ENCODE measurements at regions not wholly inside any gene's neighbourhood (a gene's known extent, or its start where the extent isn't known, plus 50 kb on each side); places are given as distances from the start of the nearest gene placed in this dataset.

- TF ChIP-seq CTCF (IDR thresholded peaks at IDR 0.05) (no peak), POLR2A (IDR thresholded peaks at IDR 0.05) (no peak)
- Histone ChIP-seq H3K4me1 (no peaks in the 10 kb centered on the region), H3K36me3 (replicated peaks in 1 of 2; ENCODE audit: insufficient read depth in 1 of 2, low read depth in 2 of 2) (no peaks in the 10 kb centered on the region), H3K4me3 (no peak overlapping the region), H3K9me3 (peaks cover 0 to 65% (median 0%) of the 10 kb centered on the region in 3 donors), H3K27ac (no peak overlapping the region), H3K27me3 (no peaks in the 10 kb centered on the region)
- WGBS, 2 donors: 60 to 62% methylated on average over 9 to 12 of the region's 12 CpGs
- intact Hi-C loops (cut with DNase I): no loop called here
- ATAC-seq: no peak
- no peak for DNase-seq
Observed at GRCh38 chr12:34400411-34400881, 378.1 kb downstream of the ALG10 start.

- Histone ChIP-seq H3K4me1 (no peaks in the 10 kb centered on the region), H3K27me3 (no peaks in the 10 kb centered on the region), H3K9me3 (peaks cover 0 to 72% (median 0%) of the 10 kb centered on the region in 3 donors), H3K36me3 (replicated peaks in 1 of 2; ENCODE audit: insufficient read depth in 1 of 2, low read depth in 2 of 2) (no peaks in the 10 kb centered on the region), H3K4me3 (no peak overlapping the region), H3K27ac (no peak overlapping the region)
- no peak for ATAC-seq
- 53 to 58% methylated on average over 22 to 25 of the region's 25 CpGs for WGBS, 2 donors
- intact Hi-C loops (cut with DNase I): no loop called here
- TF ChIP-seq CTCF (IDR thresholded peaks at IDR 0.05) (no peak), POLR2A (IDR thresholded peaks at IDR 0.05) (no peak)
- DNase-seq: peak in 3 of 4 donors; percentile 0 to 3 (median 2)
Observed at GRCh38 chr12:34400986-34401658, 378.8 kb downstream of the ALG10 start.

- Histone ChIP-seq H3K27ac (no peak overlapping the region), H3K4me3 (no peak overlapping the region), H3K9me3 (peaks cover 0 to 76% (median 0%) of the 10 kb centered on the region in 3 donors), H3K36me3 (replicated peaks in 1 of 2; ENCODE audit: insufficient read depth in 1 of 2, low read depth in 2 of 2) (no peaks in the 10 kb centered on the region), H3K4me1 (no peaks in the 10 kb centered on the region), H3K27me3 (no peaks in the 10 kb centered on the region)
- intact Hi-C loops (cut with DNase I): no loop called here
- ATAC-seq: no peak
- 32 to 42% methylated on average over 20 to 28 of the region's 28 CpGs for WGBS, 2 donors
- no peak for TF ChIP-seq CTCF (IDR thresholded peaks at IDR 0.05)
- TF ChIP-seq POLR2A (IDR thresholded peaks at IDR 0.05): no peak
- DNase-seq: peak in 3 of 4 donors; percentile 1 to 3 (median 2)
Observed at GRCh38 chr12:34401659-34402227, 379.4 kb downstream of the ALG10 start.

GRCh38 chr12:34402228-34402898, 380.1 kb downstream of the ALG10 start:
- DNase-seq (peak in 3 of 4 donors; percentile 0 to 6 (median 1)), ATAC-seq (no peak)
- TF ChIP-seq POLR2A (IDR thresholded peaks at IDR 0.05) (no peak), CTCF (IDR thresholded peaks at IDR 0.05) (no peak)
- intact Hi-C loops (cut with DNase I): no loop called here
- H3K4me1 ChIP-seq: no peaks in the 10 kb centered on the region
- 52 to 55% methylated on average over 28 to 30 of the region's 30 CpGs for WGBS, 2 donors
- peaks cover 0 to 83% (median 0%) of the 10 kb centered on the region in 3 donors for H3K9me3 ChIP-seq
- no peaks in the 10 kb centered on the region for H3K36me3 ChIP-seq (replicated peaks in 1 of 2; ENCODE audit: insufficient read depth in 1 of 2, low read depth in 2 of 2)
- H3K27me3 ChIP-seq: no peaks in the 10 kb centered on the region
- H3K27ac ChIP-seq: no peak overlapping the region
- no peak overlapping the region for H3K4me3 ChIP-seq

All from body of pancreas (tissue), 4 donors.